NCI-H748 treated with DMSO at 0.1 percent for 48 hours (cell line): ENCODE measurements at regions not wholly inside any gene's neighbourhood (a gene's known extent, or its start where the extent isn't known, plus 50 kb on each side); places are given as distances from the start of the nearest gene placed in this dataset.
"Not testable (repeated sequence)": the region's sequence is repeated elsewhere in the genome, so short reads cannot be mapped to it uniquely, and the experiment has no call there.

ENCODE experiments used
- DNase-seq: peaks from one replicate; lab custom pipeline; 2025; lab: John Stamatoyannopoulos, UW

DNA sequence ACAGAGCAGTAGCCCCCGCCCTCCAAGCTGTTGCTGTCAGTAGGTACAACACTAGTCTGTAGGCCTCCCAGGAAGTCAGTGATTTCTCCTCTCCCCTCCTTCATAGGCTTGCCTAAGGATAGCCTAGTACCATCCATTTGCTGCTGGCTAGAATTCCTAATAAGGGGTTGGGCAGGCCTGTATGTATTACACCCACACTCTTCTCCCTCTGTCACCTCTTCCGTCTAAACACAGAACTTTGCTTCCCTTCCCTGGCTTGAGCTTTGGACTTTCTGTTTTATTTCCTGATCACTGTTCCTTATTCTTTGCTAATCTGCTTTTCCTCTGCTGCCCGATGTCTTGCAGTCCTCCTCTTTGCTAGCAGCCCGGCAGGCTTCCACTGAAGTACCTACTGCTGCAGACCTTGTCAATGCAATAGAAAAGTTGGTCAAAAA lies 93.4 kb upstream of the UMPS start:
- no peak for DNase-seq

DNA sequence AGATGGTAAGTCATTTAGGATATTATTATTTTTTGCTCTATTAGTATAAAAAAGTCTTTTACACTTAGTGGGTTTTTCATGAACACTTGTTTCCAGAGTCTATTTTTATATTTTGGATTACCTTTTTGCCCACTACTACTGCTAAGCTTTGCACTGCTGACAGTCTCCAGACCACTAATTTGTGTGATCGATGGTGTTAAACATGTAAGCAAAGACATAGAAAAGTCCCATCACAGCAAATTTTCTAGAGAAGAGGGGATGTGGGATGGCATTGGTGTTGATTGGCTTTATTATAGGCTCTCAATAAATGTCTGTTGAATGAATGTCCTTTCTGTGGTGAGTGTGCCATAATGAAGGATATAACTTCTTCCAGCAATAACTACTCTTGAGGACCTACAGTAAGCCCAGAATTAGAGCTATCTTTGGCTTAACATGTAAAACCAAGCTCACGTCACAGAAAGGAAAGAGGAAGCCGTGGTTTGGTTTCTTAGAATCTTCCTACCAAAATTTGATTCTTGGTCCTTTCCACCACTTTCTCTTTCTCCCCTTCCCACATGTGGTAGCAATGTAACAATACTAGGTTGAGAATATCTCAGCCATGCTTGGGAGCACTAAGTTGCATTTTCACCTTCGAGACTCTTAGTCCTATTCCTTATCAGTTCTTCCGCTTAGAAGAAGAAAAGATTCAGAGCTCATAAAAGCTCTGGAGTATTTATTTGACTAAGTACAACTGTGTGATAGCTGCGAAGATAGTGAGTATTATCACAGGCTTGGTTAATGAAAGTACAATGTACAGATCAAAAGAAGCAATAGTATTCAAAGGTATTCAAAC lies 90.6 kb upstream of the UMPS start:
- no peak for DNase-seq

DNA sequence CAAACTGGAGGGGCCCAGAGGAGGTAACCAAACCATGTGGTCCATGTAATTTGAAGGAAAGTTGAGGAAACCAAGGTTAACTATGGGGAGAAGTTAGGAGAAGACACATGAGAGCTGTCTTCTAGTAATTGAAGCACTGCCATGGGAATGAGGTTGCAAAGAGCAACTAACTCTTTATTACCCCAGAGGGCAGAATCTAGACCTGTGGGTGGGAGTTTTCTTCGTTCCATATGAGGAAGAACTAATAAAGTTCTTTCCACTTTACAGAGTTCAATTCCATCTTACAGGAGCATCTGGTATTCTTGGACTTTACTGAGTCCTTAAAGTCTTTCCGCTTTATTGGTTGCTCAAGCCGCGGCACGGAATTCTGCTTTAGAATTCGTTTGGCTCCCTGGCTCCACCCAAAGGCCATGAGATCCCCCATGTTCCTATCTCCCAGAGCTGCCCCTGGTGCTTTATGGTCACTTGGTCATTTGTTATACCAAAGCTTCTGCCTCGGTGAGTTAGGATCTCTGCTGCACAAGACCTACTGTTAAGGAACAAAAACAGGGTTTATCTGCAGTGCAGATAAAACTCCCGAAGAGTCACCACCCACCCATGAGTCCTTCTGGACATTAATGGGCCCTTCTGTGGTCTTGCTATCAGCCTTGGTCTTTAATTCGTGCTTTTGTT lies 89.5 kb upstream of the UMPS start:
- no peak for DNase-seq

DNA sequence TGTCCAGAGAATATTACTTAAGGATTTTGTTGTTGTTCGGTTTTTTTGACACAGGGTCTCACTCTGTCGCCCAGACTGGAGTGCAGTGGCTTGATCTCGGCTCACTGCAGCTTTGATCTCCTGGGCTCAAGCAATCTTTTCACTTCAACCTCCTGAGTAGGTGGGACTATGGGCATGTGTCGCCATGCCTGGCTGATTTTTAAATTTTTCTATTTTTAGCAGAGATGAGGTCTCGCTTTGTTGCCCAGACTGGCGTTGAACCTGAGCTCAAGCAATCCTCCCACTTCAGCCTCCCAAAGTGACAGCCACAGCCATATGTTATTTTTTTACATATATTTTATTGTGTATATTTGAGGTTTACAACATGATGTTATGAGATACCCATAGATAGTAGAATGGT lies 86.8 kb upstream of the UMPS start:
- DNase-seq = no peak

DNA sequence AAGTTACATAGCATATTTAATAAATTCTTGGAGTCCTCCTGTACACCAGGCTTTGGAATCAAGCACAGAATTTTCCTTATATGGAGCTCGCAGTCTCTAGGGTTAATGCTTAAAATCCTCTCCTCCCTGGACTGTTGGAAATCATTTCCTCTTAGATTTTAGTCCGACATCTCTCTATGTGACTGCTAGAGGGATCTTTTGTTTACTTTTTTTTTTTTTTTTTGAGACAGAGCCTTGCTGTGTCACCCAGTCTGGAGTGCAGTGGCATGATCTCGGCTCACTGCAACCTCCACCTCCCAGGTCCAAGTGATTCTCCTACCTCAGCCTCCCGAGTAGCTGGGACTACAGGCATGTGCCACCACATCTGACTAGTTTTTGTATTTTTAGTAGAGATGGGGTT lies 84.1 kb upstream of the UMPS start:
- not testable (repeated sequence) for DNase-seq

DNA sequence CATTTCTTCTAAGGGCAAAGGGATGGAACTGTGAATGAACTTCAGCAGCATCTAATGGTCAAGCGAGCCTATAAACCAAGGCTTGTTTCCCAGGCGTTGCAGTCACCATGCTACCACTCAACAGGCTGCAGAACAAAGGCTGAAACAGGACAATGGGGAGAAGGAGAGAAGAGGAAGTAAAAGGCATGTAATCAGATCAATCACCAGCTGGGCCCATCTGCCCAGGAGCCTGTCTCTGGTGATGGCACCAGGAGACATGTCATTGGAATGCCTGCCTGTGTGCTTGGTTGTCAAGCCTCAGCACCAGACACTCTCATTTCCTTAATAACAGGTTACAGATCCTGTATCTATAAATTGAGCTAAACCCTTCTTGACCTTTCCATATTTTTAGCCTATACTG lies 81.7 kb upstream of the UMPS start:
- DNase-seq = no peak

DNA sequence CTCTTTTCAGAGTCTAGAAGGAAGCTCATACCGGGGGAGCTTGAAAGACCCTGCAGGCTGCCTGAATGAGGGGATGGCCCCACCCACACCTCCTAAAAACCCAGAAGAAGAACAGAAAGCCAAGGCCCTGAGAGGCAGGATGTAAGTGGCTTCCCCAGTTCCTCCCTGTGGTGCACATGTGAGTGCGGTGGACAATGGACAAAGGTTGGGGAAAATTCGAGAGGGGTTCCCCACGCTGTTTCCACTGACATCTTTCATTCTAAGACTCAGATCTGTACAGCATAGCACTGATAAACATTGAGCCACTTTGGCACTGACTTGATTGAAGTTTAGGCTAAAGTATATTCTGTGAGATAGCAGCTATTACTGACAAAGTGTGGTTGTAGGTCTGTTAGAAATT lies 79.5 kb upstream of the UMPS start:
- no peak for DNase-seq

DNA sequence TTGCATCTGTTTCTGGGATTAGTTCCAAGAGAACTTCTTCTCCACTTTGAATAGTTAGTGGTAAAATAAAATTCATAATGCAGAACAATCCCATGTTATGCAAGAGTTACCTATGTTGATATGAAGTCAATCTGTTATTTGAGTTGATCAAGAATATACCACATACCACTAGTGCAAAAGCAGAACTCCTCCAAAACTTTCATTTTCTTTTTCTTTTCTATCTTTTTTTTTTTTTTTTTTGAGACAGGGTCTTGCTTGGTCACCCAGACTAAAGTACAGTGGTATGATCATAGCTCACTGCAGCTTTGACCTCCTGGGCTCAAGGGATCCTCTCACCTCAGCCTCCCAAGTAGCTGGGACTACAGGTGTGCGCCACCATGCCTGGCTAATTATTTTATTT lies 78.8 kb upstream of the UMPS start:
- not testable (repeated sequence) for DNase-seq

DNA sequence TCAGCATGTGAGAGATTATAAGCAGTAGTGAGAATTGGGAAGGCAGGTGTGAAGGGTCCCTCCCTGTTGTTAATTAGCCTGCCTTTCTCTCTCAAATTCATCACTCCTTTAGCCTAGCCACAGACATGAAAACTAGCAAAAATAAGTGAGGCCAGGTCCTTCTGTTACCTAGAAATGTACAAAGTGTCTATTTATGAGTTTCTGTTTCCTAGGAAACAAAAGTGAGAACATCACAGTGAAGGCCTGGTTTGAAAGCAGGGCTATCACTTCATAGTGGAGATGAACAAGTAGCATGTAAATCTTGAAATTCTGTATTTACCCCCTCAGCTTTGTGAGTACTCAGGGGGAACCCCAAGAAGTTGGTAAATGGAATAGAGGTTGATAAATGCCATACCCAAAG lies 78.2 kb upstream of the UMPS start:
- no peak for DNase-seq

DNA sequence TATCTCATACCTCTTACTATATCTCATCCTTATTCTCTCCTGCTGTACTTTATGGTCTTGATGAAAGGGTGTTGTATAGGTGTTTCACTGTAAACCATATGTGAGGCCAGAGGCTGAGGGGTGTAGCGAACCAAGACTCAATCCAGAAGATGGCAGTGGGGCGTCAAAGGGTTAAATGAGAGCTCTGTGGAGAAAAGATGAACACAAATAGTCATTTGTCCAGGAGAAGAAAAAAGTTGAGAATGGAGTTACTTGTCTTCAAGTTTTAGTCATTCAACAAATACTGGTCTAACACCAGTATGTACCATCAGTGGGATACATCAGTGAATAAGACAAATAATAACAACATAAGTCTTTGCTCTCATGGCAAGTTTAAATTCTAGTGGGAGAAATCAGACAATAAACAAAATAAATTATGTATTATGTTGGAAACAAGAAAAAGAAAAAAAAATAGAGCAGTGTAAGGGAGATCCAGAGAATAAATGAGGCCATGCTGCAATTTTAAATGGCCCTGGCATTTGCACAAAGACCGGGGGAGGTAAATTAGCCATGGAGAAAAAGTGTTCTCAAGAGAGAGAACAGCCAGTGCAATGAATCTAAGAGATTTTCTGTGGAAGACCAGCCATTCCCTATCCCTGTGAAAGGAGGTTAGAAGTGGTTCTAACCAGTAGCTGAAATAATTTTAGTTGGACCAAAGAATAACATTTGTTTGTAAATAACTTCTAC lies 77.0 kb upstream of the UMPS start:
- no peak for DNase-seq

DNA sequence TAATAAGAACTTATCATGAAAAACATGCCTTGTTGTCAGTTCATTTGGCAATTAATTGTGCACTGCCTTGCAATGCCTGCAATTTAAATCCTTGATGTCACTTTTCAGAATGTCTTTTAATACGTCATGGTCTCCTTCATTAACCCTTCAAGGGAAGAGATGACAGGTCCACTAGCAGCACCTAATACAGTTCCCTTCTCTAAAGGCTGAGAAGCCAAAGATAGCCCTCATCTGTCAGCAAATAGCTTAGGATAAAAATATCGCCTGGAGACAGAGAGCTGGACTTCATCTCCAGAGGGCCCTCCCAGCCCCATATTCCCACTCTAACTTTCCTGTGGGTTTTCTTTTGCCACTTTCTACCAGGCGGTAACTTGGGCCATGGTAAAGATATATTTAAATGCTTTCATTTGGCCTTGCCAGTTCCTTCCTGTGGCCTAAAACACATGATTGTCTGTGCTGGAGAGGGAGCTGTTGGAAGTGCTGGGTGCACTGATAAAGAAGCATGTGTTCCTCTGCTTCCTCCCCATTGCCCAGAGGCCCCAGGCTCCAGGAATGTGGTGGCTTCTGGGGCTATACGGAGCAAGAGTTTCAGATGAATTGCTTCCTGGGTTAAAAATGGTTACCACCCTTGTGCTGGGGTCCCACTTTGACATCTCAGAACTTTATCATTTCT lies 76.3 kb upstream of the UMPS start:
- no peak for DNase-seq

DNA sequence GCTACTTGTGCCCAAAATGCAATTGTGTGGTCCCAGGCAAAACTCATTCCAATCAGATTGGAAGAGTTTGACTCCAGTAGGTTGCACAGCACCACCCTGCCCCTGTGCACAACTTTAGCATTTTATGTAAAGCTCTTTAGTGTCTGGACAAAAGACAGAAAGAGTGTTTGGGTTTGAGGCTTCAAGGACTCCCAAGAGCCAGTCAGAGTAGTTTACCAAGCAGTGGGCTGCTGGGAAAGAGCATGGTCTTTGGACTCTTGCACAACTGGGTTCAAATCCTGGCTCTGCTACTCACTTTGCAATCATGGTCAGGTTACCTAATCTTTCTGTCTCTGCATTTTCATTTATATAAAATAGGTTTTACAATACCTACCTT lies 75.8 kb upstream of the UMPS start:
- DNase-seq = no peak

DNA sequence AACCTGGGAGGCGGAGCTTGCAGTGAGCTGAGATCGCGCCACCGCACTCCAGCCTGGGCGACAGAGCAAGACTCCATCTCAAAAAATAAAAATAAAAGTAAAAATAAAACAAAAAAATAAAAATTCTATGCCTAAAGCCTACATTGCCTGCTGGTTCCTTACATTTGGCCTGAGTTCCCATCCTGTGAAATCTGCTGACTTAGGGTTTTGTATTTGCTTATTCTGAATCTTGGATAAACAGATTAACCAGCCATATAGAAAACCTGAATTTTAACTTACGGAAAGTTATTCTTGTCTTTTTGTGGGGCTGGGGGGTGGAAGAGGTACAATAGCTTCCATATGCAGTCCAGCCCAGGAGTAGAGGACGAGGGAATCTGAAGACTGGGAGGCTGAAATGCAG lies 73.7 kb upstream of the UMPS start:
- DNase-seq = no peak

DNA sequence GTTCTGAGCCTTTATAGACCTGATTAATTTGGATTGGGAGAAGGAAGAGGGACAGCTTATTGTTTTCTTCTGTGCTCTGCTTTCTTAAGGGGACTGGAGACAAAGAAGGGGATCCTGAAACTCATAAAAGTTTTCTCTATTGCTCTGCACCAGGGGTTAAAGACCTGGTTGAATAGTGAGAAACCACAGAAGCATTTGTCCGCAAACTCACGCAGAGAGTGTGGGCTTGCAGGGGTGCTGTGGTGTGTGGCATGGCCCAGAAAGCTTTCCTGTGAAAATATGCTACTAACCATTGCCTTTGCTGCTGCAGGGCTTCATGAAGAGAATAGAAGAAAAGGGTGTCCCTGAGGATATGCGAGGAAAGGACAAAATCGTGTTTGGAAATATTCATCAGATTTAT lies 73.1 kb upstream of the UMPS start:
- no peak for DNase-seq

DNA sequence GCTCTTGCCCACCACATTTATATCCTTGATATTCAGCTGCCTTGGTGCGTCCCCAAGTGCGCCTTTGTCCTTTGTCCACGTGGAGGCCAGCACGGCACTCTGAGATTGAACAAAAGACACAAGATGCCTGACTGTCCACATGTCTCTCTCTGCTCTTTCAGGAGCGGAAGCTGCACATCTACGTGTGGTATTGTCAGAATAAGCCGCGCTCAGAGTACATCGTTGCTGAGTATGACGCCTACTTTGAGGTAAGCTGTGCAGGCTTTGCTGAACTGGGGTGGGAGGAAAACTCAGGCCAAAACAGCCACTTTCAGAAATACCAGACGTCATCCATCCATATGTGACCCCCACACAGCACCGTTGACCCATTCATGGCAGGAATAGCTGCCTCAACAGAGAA lies 72.0 kb upstream of the UMPS start:
- no peak for DNase-seq

DNA sequence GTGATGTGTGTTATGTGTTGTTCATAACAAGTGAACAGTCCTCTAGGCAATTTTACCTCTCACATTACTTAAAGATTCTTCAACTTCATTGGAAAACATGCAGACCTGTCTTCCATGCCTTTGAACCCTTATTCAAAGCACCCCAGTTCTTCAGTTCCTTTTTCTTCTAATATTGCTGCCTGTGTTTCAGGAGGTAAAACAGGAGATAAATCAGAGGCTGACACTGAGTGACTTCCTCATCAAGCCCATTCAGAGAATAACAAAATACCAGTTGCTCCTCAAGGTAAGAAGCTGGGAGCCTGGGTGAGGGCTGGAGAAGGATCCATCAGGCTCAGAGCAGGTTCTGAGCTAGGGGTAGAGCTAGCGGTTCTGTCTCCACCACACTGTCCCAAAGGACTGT lies 71.1 kb upstream of the UMPS start:
- no peak for DNase-seq

DNA sequence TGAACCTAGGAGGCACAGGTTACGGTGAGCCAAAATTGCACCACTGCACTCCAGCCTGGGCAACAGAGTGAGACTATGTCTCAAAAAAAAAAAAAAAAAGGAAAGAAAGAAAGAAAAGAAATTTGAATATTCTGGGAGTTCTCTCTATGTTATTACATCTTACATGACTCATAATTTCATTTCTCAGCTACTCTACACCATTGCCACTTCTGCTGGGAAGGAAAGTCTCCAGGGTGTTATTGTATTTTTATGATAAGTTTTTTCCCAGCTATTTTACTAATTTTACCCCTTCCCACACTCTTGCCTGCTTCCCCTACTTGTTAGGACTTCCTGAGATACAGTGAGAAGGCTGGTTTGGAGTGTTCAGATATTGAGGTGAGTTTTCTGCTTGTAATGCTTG lies 69.7 kb upstream of the UMPS start:
- DNase-seq = no peak

DNA sequence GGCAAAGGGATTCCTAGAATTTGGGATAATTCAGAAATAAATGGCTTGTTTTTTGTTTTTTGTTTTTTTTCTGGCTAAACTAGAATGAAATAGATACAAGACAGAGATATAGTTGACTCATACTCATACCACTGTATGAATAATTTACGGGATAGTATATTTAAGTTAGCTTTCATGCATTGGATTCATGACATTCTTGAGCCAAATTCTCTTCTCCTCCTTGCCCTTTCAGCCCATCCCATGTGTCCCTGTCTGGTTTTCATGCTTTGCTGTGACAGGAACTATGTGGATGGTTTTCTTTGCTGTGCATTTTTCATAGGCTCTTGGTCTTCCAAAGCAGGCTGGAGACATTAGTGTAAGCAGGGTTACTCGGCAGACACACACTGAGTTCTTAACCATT lies 66.6 kb upstream of the UMPS start:
- no peak for DNase-seq

DNA sequence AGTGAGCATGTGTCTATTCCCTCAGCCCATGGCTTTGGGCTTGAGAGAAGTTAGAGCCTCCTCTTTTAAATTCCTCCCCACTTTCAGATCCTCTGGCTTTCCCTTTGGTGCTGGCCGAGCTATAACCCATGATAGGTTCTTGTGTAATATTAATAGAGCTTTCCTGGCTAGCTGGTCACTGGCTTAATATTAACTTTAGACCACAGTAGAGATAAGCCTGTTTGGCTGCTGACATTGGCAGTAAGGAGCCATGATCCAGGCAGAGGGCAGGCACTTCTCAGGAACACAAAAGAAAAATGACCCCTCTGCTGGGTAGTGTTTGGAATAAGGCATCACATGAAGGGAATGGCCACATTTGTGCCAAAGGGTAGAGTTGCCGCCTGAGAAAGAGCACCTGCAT lies 65.4 kb upstream of the UMPS start:
- DNase-seq = no peak

DNA sequence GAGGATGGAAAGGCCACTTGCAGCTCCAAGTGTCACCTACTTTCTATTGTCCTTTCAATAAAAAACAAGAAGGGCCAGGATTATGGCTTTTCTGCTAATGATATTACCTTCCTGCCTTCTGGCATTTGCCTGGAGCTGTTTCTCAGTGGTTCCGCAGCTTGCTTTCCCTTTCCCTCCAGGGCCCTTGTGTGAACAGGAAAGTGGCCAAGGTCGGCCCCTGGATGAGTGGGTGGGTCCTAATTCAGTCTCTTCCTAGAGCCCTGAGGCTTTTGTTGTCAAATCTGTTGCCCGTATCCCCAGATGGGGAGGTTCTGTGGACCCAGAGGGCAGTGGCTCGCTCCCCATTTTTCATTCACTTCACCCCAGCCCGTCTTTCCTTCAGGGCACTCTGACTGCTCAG lies 64.2 kb upstream of the UMPS start:
- no peak for DNase-seq

DNA sequence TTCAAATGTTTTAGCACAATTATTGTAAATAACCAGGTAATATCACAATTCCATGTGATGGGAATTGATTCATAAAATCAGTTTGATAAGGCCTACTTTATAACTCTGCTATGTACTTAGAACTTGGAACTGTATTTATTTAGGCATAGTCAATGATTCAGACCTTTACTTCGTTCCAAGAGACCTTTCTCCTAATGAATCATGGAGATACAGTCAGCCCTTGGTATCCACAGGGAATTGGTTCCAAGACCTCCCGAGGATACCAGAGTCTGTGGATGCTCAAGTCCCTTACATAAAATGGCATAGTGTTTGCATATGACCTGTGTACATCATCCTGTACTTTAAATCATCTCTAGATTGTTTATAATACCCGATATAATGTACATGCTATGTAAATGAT lies 60.8 kb upstream of the UMPS start:
- no peak for DNase-seq

DNA sequence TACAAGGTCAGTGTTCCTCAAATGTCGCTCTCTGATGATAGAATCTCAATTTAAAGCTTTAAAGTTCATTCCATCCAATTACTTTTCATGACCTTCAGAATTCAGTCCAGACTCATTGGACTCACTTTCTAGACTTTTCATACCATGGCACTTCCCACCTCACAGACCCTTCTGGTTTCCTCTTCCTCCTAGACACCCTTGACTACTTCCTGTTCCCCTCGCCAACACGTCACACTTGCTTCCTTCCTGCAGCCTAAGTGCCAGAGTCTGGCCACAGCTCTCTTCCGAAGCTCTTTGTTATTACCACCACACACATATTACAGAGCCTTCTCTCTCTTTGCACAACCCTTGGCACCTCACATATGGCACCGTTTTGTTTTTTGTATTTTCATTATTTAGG lies 59.1 kb upstream of the UMPS start:
- DNase-seq = no peak

DNA sequence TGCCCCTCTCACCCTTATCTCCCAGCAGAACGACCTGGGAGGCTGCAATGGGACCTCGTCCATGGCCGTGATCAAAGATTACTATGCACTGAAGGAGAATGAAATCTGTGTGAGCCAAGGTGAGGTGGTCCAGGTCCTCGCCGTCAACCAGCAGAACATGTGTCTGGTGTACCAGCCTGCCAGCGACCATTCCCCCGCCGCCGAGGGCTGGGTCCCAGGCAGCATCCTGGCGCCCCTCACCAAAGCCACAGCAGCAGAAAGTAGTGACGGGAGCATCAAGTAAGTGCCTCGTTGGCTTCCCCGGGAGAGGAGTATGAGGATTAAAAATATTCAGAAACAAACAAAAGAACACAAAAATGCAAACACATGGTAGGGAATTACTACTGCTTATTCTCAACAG lies 55.9 kb upstream of the UMPS start:
- no peak for DNase-seq
